Right lobe of liver (tissue), 6 donors: ENCODE measurements at regions not wholly inside any gene's neighbourhood (a gene's known extent, or its start where the extent isn't known, plus 50 kb on each side); places are given as distances from the start of the nearest gene placed in this dataset.

ENCODE experiments used
- ATAC-seq, 4 donors: fragments of 200-7000 bp; cut with Tn5 transposase; one replicate each; pipeline ENCODE4 v1.9.1; 2020; ENCODE audit warnings: mild to moderate bottlenecking in 4 of 4, moderate library complexity in 4 of 4
- DNase-seq, 3 donors: peaks; one replicate each; pipeline ENCODE4 v3.0.0-alpha.2; 2020
- H3K27ac ChIP-seq, 3 donors: fragments of 200-600 bp; one replicate each; pipeline ENCODE4 v1.8.0; 2022
- H3K27me3 ChIP-seq, 2 donors: fragments of 200-600 bp; one replicate each; pipeline ENCODE4 v1.8.0; 2022
- H3K36me3 ChIP-seq, 4 donors: fragments of 200-600 bp; sonication (generic) in 1 of 4; one replicate each; pipeline versions ENCODE4 v1.5.1 to v1.8.0; 2017 to 2022; ENCODE audit warnings: control low read depth in 1 of 4
- H3K4me1 ChIP-seq, 4 donors: fragments of 200-600 bp; sonication (generic) in 1 of 4; one replicate each; pipeline versions ENCODE4 v1.5.1 to v1.8.0; 2017 to 2022; ENCODE audit warnings: control low read depth in 1 of 4
- H3K4me3 ChIP-seq, 3 donors: fragments of 200-600 bp; one replicate each; pipeline ENCODE4 v1.8.0; 2022
- H3K9me3 ChIP-seq, 4 donors: fragments of 200-600 bp; sonication (generic) in 1 of 4; one replicate each; pipeline versions ENCODE4 v1.5.1 to v1.8.0; 2017 to 2022; ENCODE audit warnings: control low read depth in 1 of 4
- CTCF ChIP-seq, 4 donors: fragments of 200-600 bp in 3 of 4; fragments of 450-650 bp in 1 of 4; IDR thresholded peaks; one replicate each; pipeline versions ENCODE4 v1.5.1 to v1.8.0; 2016 to 2022; ENCODE audit warnings: antibody characterized with exemption in 4 of 4, mild to moderate bottlenecking in 2 of 4
- POLR2A ChIP-seq: fragments of 450-650 bp; IDR thresholded peaks from one replicate; pipeline ENCODE4 v1.6.1; 2017; ENCODE audit warnings: antibody characterized with exemption, mild to moderate bottlenecking
- WGBS: methylation state at CpG from one replicate; pipeline ENCODE4 v1.1.6; 2018; ENCODE audit warnings: low coverage, low lambda C conversion rate; ENCODE audit not compliant: insufficient coverage; ENCODE audit errors: missing lambda C conversion rate; 5-methylcytosine and 5-hydroxymethylcytosine counted together
- intact Hi-C, 2 donors: fragments of 100-400 bp; cut with DNase I; formaldehyde crosslinking; loops; one replicate each; pipeline versions ENCODE4 v1.11.2 to v1.14.1; 2022
- donor health status: DM: no; HTN: yes; CAD: no.
- donor health status: DM: no; HTN: no; CAD: no.
- donor health status: DM: no; HTN: no; CAD: no.
- donor health status: DM: no; HTN: yes; CAD: no.
- donor health status: DM: no; HTN: yes; CAD: no.

GRCh38 chr6:19692506-19693298 is 144.5 kb upstream of the ID4 start:
- no peak overlapping the region for H3K27ac ChIP-seq
- no peaks in the 10 kb centered on the region for H3K27me3 ChIP-seq
- no peak overlapping the region for H3K4me3 ChIP-seq
- no peak for DNase-seq
- no peak for ATAC-seq
- H3K9me3 ChIP-seq, result no peaks in the 10 kb centered on the region
- TF ChIP-seq POLR2A (no peak), CTCF (IDR thresholded peaks at IDR 0.05) (no peak)
- WGBS, result 28% methylated on average over 3 of the region's 3 CpGs
- H3K36me3 ChIP-seq, result no peaks in the 10 kb centered on the region
- no peaks in the 10 kb centered on the region for H3K4me1 ChIP-seq
- intact Hi-C loops, result no loop called here

DNA sequence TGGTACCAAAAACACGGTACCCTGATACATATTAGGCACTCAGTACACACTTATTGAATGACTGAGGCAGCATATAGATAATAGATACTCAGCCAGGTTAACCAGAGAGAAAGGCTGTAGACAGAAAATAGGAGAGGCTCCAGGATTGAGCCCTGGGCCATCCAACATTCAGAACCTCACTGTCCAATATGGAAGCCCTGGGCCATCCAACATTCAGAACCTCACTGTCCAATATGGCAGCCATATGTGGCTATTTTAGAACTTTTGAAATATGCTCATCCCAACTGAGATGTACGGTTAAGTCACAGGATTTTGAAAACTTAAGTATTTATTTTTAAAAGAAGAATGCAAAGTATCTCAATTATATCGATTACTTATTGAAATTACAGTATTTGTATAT is 142.5 kb upstream of the ID4 start:
- no peaks in the 10 kb centered on the region for H3K9me3 ChIP-seq
- H3K4me1 ChIP-seq, result no peaks in the 10 kb centered on the region
- TF ChIP-seq CTCF (IDR thresholded peaks at IDR 0.05) (no peak), POLR2A (no peak)
- no peaks in the 10 kb centered on the region for H3K27me3 ChIP-seq
- 82% methylated on average over 3 of the region's 3 CpGs for WGBS
- H3K27ac ChIP-seq, result no peak overlapping the region
- intact Hi-C loops, result no loop called here
- H3K36me3 ChIP-seq, result no peaks in the 10 kb centered on the region
- ATAC-seq (no peak), DNase-seq (no peak)
- no peak overlapping the region for H3K4me3 ChIP-seq

DNA sequence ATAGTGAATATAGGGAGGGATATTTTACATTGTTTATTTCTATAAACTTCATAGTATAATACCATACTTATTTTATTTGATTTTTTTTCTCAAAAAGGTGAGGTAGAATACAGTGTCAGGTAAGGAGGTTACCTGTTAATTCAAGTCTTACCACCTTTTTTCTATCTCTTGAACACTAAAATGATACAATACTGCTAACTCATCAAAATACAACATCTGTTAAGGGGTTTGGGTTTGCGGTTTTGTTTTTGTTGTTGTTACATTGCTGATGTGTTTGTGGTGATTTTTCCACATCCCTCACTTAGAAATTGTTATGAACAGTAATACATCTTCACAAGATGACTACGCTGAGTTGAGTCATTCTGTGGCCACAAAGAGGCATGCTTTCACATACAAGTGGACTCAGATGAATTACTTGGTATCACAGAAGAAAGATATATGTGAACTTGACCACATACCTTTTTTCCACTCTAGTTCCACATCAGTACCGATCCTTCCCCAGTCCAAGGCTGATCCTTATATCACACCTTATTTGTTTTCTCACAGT is 139.4 kb upstream of the ID4 start:
- H3K9me3 ChIP-seq, result no peaks in the 10 kb centered on the region
- H3K4me1 ChIP-seq, result no peaks in the 10 kb centered on the region
- intact Hi-C loops, result no loop called here
- DNase-seq, result no peak
- H3K27ac ChIP-seq, result no peak overlapping the region
- no peak overlapping the region for H3K4me3 ChIP-seq
- WGBS, result 69% methylated on average over 3 of the region's 3 CpGs
- TF ChIP-seq CTCF (IDR thresholded peaks at IDR 0.05) (no peak), POLR2A (no peak)
- no peaks in the 10 kb centered on the region for H3K27me3 ChIP-seq
- H3K36me3 ChIP-seq, result no peaks in the 10 kb centered on the region
- ATAC-seq, result no peak

GRCh38 chr6:19699932-19700331 is 137.2 kb upstream of the ID4 start:
- intact Hi-C loops, result no loop called here
- no peaks in the 10 kb centered on the region for H3K4me1 ChIP-seq
- no peak for ATAC-seq
- no peaks in the 10 kb centered on the region for H3K27me3 ChIP-seq
- 47% methylated on average over 4 of the region's 4 CpGs for WGBS
- no peaks in the 10 kb centered on the region for H3K36me3 ChIP-seq
- TF ChIP-seq POLR2A (no peak), CTCF (IDR thresholded peaks at IDR 0.05) (no peak)
- no peak overlapping the region for H3K4me3 ChIP-seq
- H3K27ac ChIP-seq, result no peak overlapping the region
- no peaks in the 10 kb centered on the region for H3K9me3 ChIP-seq
- no peak for DNase-seq
